Prostate gland (tissue), 2 donors: ENCODE measurements at regions not wholly inside any gene's neighbourhood (a gene's known extent, or its start where the extent isn't known, plus 50 kb on each side); places are given as distances from the start of the nearest gene placed in this dataset.
"Not testable (repeated sequence)": the region's sequence is repeated elsewhere in the genome, so short reads cannot be mapped to it uniquely, and the experiment has no call there.

Experiments used
- DNase-seq: peaks from one replicate; pipeline ENCODE4 v3.0.0-alpha.2; 2019; ENCODE audit warnings: low spot score
- H3K27ac ChIP-seq, 2 donors: fragments of 200-600 bp; sonication (generic); 2 replicates each; pipeline ENCODE4 v1.5.1; 2017 to 2019
- H3K27me3 ChIP-seq: fragments of 200-600 bp; sonication (generic); replicated peaks from 2 replicates; pipeline ENCODE4 v1.5.1; 2019; ENCODE audit not compliant: insufficient read depth
- H3K36me3 ChIP-seq, 2 donors: fragments of 200-600 bp; sonication (generic); 1 replicate in 1 of 2; 2 replicates in 1 of 2; pipeline versions ENCODE4 v1.5.1 to v1.8.1; 2017 to 2019
- H3K4me1 ChIP-seq: fragments of 200-600 bp; sonication (generic); replicated peaks from 2 replicates; pipeline ENCODE4 v1.5.1; 2019
- H3K4me3 ChIP-seq, 2 donors: fragments of 200-600 bp; sonication (generic); 2 replicates each; pipeline ENCODE4 v1.5.1; 2017 to 2019
- H3K9me3 ChIP-seq: fragments of 200-600 bp; sonication (generic); 2 replicates; pipeline ENCODE4 v1.5.1; 2017
- CTCF ChIP-seq, 4 experiments: fragments of 200-600 bp in 2 of 4; fragments of 450-650 bp in 2 of 4; sonication (generic) in 2 of 4; IDR thresholded peaks; 1 replicate in 3 of 4; 2 replicates in 1 of 4; pipeline ENCODE4 v1.5.1; 2016 to 2019; ENCODE audit warnings: antibody characterized with exemption in 4 of 4, mild to moderate bottlenecking in 2 of 4, moderate library complexity in 2 of 4
- POLR2A ChIP-seq: fragments of 450-650 bp; IDR thresholded peaks from one replicate; pipeline ENCODE4 v1.6.1; 2016; ENCODE audit warnings: antibody characterized with exemption, mild to moderate bottlenecking
- POLR2AphosphoS5 ChIP-seq: sonication (generic); formaldehyde crosslinking; IDR thresholded peaks from one replicate; pipeline ENCODE4 v1.6.1; 2017; ENCODE audit warnings: antibody characterized with exemption
- WGBS: methylation state at CpG from one replicate; pipeline ENCODE4 v1.1.5; 2018; 5-methylcytosine and 5-hydroxymethylcytosine counted together
- intact Hi-C: fragments of 100-400 bp; cut with DNase I; formaldehyde crosslinking; loops from one replicate; pipeline ENCODE4 v1.14.2; 2022

GRCh38 chr7:12929476-12930140, 242.2 kb downstream of the ARL4A start:
- no peak for DNase-seq
- Histone ChIP-seq H3K27me3 (no peaks in the 10 kb centered on the region), H3K4me1 (no peaks in the 10 kb centered on the region), H3K4me3 (no peak overlapping the region), H3K9me3 (no peaks in the 10 kb centered on the region), H3K27ac (no peak overlapping the region), H3K36me3 (no peaks in the 10 kb centered on the region)
- WGBS, result 93% methylated on average over 1 of the region's 1 CpG
- TF ChIP-seq CTCF (IDR thresholded peaks at IDR 0.05) (no peak), POLR2AphosphoS5 (no peak), POLR2A (no peak)
- intact Hi-C loops, result no loop called here

GRCh38 chr7:12930534-12930933, 243.1 kb downstream of the ARL4A start:
- intact Hi-C loops, result no loop called here
- H3K27ac ChIP-seq, result no peak overlapping the region
- no peak for DNase-seq
- H3K4me3 ChIP-seq, result no peak overlapping the region
- H3K9me3 ChIP-seq, result no peaks in the 10 kb centered on the region
- no peaks in the 10 kb centered on the region for H3K36me3 ChIP-seq
- H3K4me1 ChIP-seq, result no peaks in the 10 kb centered on the region
- no peaks in the 10 kb centered on the region for H3K27me3 ChIP-seq
- TF ChIP-seq POLR2AphosphoS5, result no peak
- no peak for TF ChIP-seq CTCF (IDR thresholded peaks at IDR 0.05)
- TF ChIP-seq POLR2A, result no peak
- 81% methylated on average over 2 of the region's 2 CpGs for WGBS

GRCh38 chr7:12931465-12931864, 244.0 kb downstream of the ARL4A start:
- H3K4me3 ChIP-seq, H3K27me3 ChIP-seq, H3K27ac ChIP-seq, H3K36me3 ChIP-seq, DNase-seq, H3K4me1 ChIP-seq, H3K9me3 ChIP-seq, intact Hi-C loops: not testable (repeated sequence)
- 89% methylated on average over 19 of the region's 19 CpGs for WGBS

- Histone ChIP-seq H3K27ac (no peak overlapping the region), H3K4me1 (peaks cover 10% of the 10 kb centered on the region), H3K36me3 (no peaks in the 10 kb centered on the region), H3K9me3 (no peaks in the 10 kb centered on the region), H3K4me3 (no peak overlapping the region), H3K27me3 (no peaks in the 10 kb centered on the region)
- intact Hi-C loops, result no loop called here
- DNase-seq, result no peak
- TF ChIP-seq POLR2AphosphoS5 (no peak), POLR2A (no peak), CTCF (IDR thresholded peaks at IDR 0.05) (no peak)
- over 99% methylated on average over 11 of the region's 11 CpGs for WGBS
These were observed 252.3 kb downstream of the ARL4A start for GRCh38 chr7:12939694-12940093.

- H3K27ac ChIP-seq, result peak overlapping the region; percentile 6 to 48
- WGBS, result 57% methylated on average over 8 of the region's 8 CpGs
These were observed 254.1 kb downstream of the ARL4A start for GRCh38 chr7:12941512-12941911.

GRCh38 chr7:12942609-12943008, 255.2 kb downstream of the ARL4A start:
- peak; percentile 60 for DNase-seq

More at GRCh38 chr7:12941512-12941911, 254.1 kb downstream of the ARL4A start:
- Histone ChIP-seq H3K27me3 (no peaks in the 10 kb centered on the region), H3K36me3 (no peaks in the 10 kb centered on the region), H3K4me1 (peaks cover 10% of the 10 kb centered on the region), H3K4me3 (no peak overlapping the region), H3K9me3 (no peaks in the 10 kb centered on the region)
- intact Hi-C loops, result no loop called here
- peak; percentile 84 for DNase-seq
- TF ChIP-seq POLR2A (no peak), POLR2AphosphoS5 (peak; percentile 91)

More at GRCh38 chr7:12942609-12943008, 255.2 kb downstream of the ARL4A start:
- intact Hi-C loops, result no loop called here
- Histone ChIP-seq H3K27me3 (no peaks in the 10 kb centered on the region), H3K27ac (peak overlapping the region in 1 of 2 donors; percentile 48), H3K9me3 (no peaks in the 10 kb centered on the region), H3K4me3 (no peak overlapping the region), H3K36me3 (no peaks in the 10 kb centered on the region), H3K4me1 (peaks cover 10% of the 10 kb centered on the region)
- WGBS, result 20% methylated on average over 2 of the region's 2 CpGs
- TF ChIP-seq POLR2A, result no peak
- TF ChIP-seq CTCF (IDR thresholded peaks at IDR 0.05), result no peak
- peak; percentile 82 for TF ChIP-seq POLR2AphosphoS5
